Endodermal cell (in vitro differentiated cells): ENCODE measurements at regions not wholly inside any gene's neighbourhood (a gene's known extent, or its start where the extent isn't known, plus 50 kb on each side); places are given as distances from the start of the nearest gene placed in this dataset.

ENCODE experiments used
- DNase-seq: peaks from one replicate; pipeline ENCODE4 v3.0.0-alpha.2; 2017
- H3K27ac ChIP-seq: 2 replicates; pipeline ENCODE4 v1.5.1; 2013; ENCODE audit warnings: mild to moderate bottlenecking, low read depth, low read length, moderate library complexity
- H3K27me3 ChIP-seq: 2 replicates; pipeline ENCODE4 v1.6.1; 2013; ENCODE audit warnings: mild to moderate bottlenecking, low read length, moderate library complexity; ENCODE audit not compliant: insufficient read depth, control insufficient read depth, poor library complexity, severe bottlenecking
- H3K36me3 ChIP-seq: 2 replicates; pipeline ENCODE4 v1.7.0; 2013; ENCODE audit warnings: mild to moderate bottlenecking, low read length, moderate library complexity; ENCODE audit not compliant: control insufficient read depth, insufficient read depth
- H3K4me1 ChIP-seq: one replicate; pipeline ENCODE4 v1.7.0; 2013; ENCODE audit warnings: low read length; ENCODE audit not compliant: control insufficient read depth, insufficient read depth
- H3K4me3 ChIP-seq: 2 replicates; pipeline ENCODE4 v1.5.1; 2013; ENCODE audit warnings: mild to moderate bottlenecking, low read length, moderate library complexity
- H3K9ac ChIP-seq: 2 replicates; pipeline ENCODE4 v1.6.1; 2013; ENCODE audit warnings: mild to moderate bottlenecking, low read length, moderate library complexity; ENCODE audit not compliant: poor library complexity, severe bottlenecking; ENCODE audit errors: extremely low read depth
- H3K9me3 ChIP-seq: 2 replicates; pipeline ENCODE4 v1.6.1; 2013; ENCODE audit warnings: mild to moderate bottlenecking, low read length, moderate library complexity; ENCODE audit not compliant: control insufficient read depth
- H3K27ac Mint-ChIP-seq: 2 replicates; pipeline ENCODE4 v1.8.0; 2020; ENCODE audit warnings: mixed read lengths
- H3K27me3 Mint-ChIP-seq: 2 replicates; pipeline ENCODE4 v1.8.0; 2021; ENCODE audit warnings: mild to moderate bottlenecking, mixed read lengths; ENCODE audit not compliant: insufficient read depth
- H3K36me3 Mint-ChIP-seq: 2 replicates; pipeline ENCODE4 v1.8.0; 2020; ENCODE audit warnings: low read depth, mixed read lengths
- H3K4me1 Mint-ChIP-seq: 2 replicates; pipeline ENCODE4 v1.8.0; 2020; ENCODE audit warnings: mixed read lengths
- H3K4me3 Mint-ChIP-seq: 2 replicates; pipeline ENCODE4 v1.8.0; 2020; ENCODE audit warnings: mild to moderate bottlenecking, moderate library complexity, mixed read lengths
- H3K9me3 Mint-ChIP-seq: 2 replicates; pipeline ENCODE4 v1.8.0; 2020; ENCODE audit warnings: mild to moderate bottlenecking, mixed read lengths
- CTCF ChIP-seq: fragments of 200-600 bp; sonication (generic); conservative IDR thresholded peaks from 2 replicates; pipeline ENCODE4 v1.5.0; 2021; ENCODE audit warnings: antibody characterized with exemption, mild to moderate bottlenecking
- WGBS, 2 experiments: methylation state at CpG; one replicate each; pipeline versions ENCODE4 v1.1.5 to v1.1.7; 2013; ENCODE audit warnings: missing lambda C conversion rate in 2 of 2, mixed read lengths in 1 of 2; ENCODE audit not compliant: insufficient coverage in 1 of 2, insufficient read length in 1 of 2; 5-methylcytosine and 5-hydroxymethylcytosine counted together

- H3K36me3 Mint-ChIP-seq = no peaks in the 10 kb centered on the region
- 80 to 83% methylated on average over 5 to 9 of the region's 9 CpGs for WGBS, 2 experiments
These were observed 137.6 kb downstream of the DCK start for GRCh38 chr4:71130827-71131603.

GRCh38 chr4:71132486-71132885, 139.0 kb downstream of the DCK start:
- no peak overlapping the region for H3K4me3 Mint-ChIP-seq
- H3K27me3 Mint-ChIP-seq = no peaks in the 10 kb centered on the region

More at GRCh38 chr4:71130827-71131603, 137.6 kb downstream of the DCK start:
- Histone ChIP-seq H3K27me3 (no peaks in the 10 kb centered on the region), H3K36me3 (no peaks in the 10 kb centered on the region), H3K9me3 (no peaks in the 10 kb centered on the region), H3K4me3 (no peak overlapping the region), H3K9ac (no peak overlapping the region), H3K27ac (peak overlapping the region; percentile 38), H3K4me1 (no peaks in the 10 kb centered on the region)
- Mint-ChIP-seq H3K4me3 (no peak overlapping the region), H3K27ac (no peak overlapping the region), H3K27me3 (no peaks in the 10 kb centered on the region), H3K4me1 (no peaks in the 10 kb centered on the region), H3K9me3 (no peaks in the 10 kb centered on the region)
- peak; percentile 33 for TF ChIP-seq CTCF
- DNase-seq = no peak

DNA sequence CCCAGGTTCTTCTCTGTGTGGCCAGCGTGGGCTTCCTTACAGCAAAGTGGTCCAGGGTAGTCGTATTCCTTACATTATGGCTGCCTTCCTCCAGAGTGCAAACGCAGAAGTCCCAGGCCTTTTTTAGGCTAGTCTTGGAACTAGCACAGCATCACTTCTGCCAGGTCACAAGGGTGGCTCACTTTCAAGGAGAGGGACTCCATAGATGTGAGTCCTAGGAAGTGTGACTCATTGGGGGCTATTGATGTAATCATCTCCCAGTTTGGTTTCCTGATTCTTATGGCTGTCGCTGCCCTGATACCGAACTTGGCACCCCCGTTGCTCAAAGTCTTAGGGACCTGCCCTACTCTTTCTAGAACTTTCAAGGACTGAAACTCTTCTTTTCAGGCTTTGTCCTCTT, 140.0 kb downstream of the DCK start:
- no peak for DNase-seq
- no peaks in the 10 kb centered on the region for H3K27me3 Mint-ChIP-seq
- no peaks in the 10 kb centered on the region for H3K4me1 Mint-ChIP-seq
- Histone ChIP-seq H3K9me3 (no peaks in the 10 kb centered on the region), H3K27me3 (no peaks in the 10 kb centered on the region), H3K36me3 (no peaks in the 10 kb centered on the region), H3K4me3 (no peak overlapping the region), H3K4me1 (no peaks in the 10 kb centered on the region), H3K27ac (no peak overlapping the region), H3K9ac (no peak overlapping the region)
- no peaks in the 10 kb centered on the region for H3K36me3 Mint-ChIP-seq
- H3K9me3 Mint-ChIP-seq = no peaks in the 10 kb centered on the region
- 93 to 98% methylated on average over 4 to 6 of the region's 6 CpGs for WGBS, 2 experiments
- H3K27ac Mint-ChIP-seq = no peak overlapping the region
- no peak for TF ChIP-seq CTCF
- H3K4me3 Mint-ChIP-seq = no peak overlapping the region

More at GRCh38 chr4:71132486-71132885, 139.0 kb downstream of the DCK start:
- no peak overlapping the region for H3K27ac ChIP-seq
- no peak overlapping the region for H3K4me3 ChIP-seq
- Mint-ChIP-seq H3K9me3 (no peaks in the 10 kb centered on the region), H3K36me3 (no peaks in the 10 kb centered on the region), H3K4me1 (no peaks in the 10 kb centered on the region), H3K27ac (no peak overlapping the region)
- H3K9ac ChIP-seq = no peak overlapping the region
- H3K27me3 ChIP-seq = no peaks in the 10 kb centered on the region
- no peaks in the 10 kb centered on the region for H3K9me3 ChIP-seq
- no peaks in the 10 kb centered on the region for H3K36me3 ChIP-seq
- H3K4me1 ChIP-seq = no peaks in the 10 kb centered on the region
- no peak for DNase-seq
- no peak for TF ChIP-seq CTCF
